ENCODE measurements at regions not wholly inside any gene's neighbourhood (a gene's known extent, or its start where the extent isn't known, plus 50 kb on each side); places are given as distances from the start of the nearest gene placed in this dataset.

GRCh38 chr9:129317179-129318011 is 139.3 kb upstream of the IER5L start:
- TF ChIP-seq CTCF (IDR thresholded peaks at IDR 0.05 in 4 of 5, conservative IDR thresholded peaks at IDR 0.05 in 1 of 5), result no peak
- DNase-seq (no peak), ATAC-seq (no peak)
- Histone ChIP-seq H3K27ac (peak overlapping the region; percentile 60 to 84 (median 78)), H3K9me3 (no peaks in the 10 kb centered on the region), H3K4me1 (peaks cover 45 to 46% of the 10 kb centered on the region in 2 donors), H3K27me3 (no peaks in the 10 kb centered on the region), H3K36me3 (no peaks in the 10 kb centered on the region), H3K4me3 (no peak overlapping the region)
- intact Hi-C loops (cut with DNase I; ENCODE audit: low total_unique reads) (loop anchor here (5.0 kb wide), 2 partner anchors 140 to 180 kb away; no protein-coding TSS in a partner anchor), in situ Hi-C loops (cut with MboI; ENCODE audit: low sequenced_read_pairs in 4 of 4) (no loop called here)

- ATAC-seq, result no peak
- intact Hi-C loops (cut with DNase I; ENCODE audit: low total_unique reads), result loop anchor here (5.0 kb wide), 2 partner anchors 141 to 181 kb away; no protein-coding TSS in a partner anchor
- no peak for TF ChIP-seq CTCF (IDR thresholded peaks at IDR 0.05 in 4 of 5, conservative IDR thresholded peaks at IDR 0.05 in 1 of 5)
- TF ChIP-seq POLR2A (IDR thresholded peaks at IDR 0.05), result no peak
- H3K4me3 ChIP-seq, result no peak overlapping the region
- H3K27ac ChIP-seq, result peak overlapping the region; percentile 74 to 84 (median 81)
- in situ Hi-C loops (cut with MboI; ENCODE audit: low sequenced_read_pairs in 4 of 4), result no loop called here
- H3K4me1 ChIP-seq, result peaks cover 41 to 45% of the 10 kb centered on the region in 2 donors
- no peak for DNase-seq
- H3K9me3 ChIP-seq, result no peaks in the 10 kb centered on the region
- H3K27me3 ChIP-seq, result no peaks in the 10 kb centered on the region
- no peaks in the 10 kb centered on the region for H3K36me3 ChIP-seq
These were observed 138.4 kb upstream of the IER5L start for GRCh38 chr9:129316281-129317030.

GRCh38 chr9:129313331-129313955 is 135.4 kb upstream of the IER5L start:
- Histone ChIP-seq H3K27me3 (no peaks in the 10 kb centered on the region), H3K36me3 (no peaks in the 10 kb centered on the region), H3K4me3 (no peak overlapping the region), H3K27ac (no peak overlapping the region), H3K4me1 (peaks cover 18 to 23% of the 10 kb centered on the region in 2 donors), H3K9me3 (no peaks in the 10 kb centered on the region)
- in situ Hi-C loops (cut with MboI; ENCODE audit: low sequenced_read_pairs in 4 of 4) (no loop called here), intact Hi-C loops (cut with DNase I; ENCODE audit: low total_unique reads) (no loop called here)
- DNase-seq, result peak in 1 of 2 donors; percentile 6
- ATAC-seq, result no peak
- no peak for TF ChIP-seq CTCF (IDR thresholded peaks at IDR 0.05 in 4 of 5, conservative IDR thresholded peaks at IDR 0.05 in 1 of 5)
- TF ChIP-seq POLR2A (IDR thresholded peaks at IDR 0.05), result no peak

- Histone ChIP-seq H3K27ac (no peak overlapping the region), H3K36me3 (no peaks in the 10 kb centered on the region), H3K27me3 (no peaks in the 10 kb centered on the region), H3K4me1 (peaks cover 14% of the 10 kb centered on the region in 2 donors), H3K9me3 (no peaks in the 10 kb centered on the region), H3K4me3 (no peak overlapping the region)
- ATAC-seq (no peak), DNase-seq (peak in 1 of 2 donors; percentile 1)
- TF ChIP-seq POLR2A (IDR thresholded peaks at IDR 0.05) (no peak), CTCF (IDR thresholded peaks at IDR 0.05 in 4 of 5, conservative IDR thresholded peaks at IDR 0.05 in 1 of 5) (no peak)
- in situ Hi-C loops (cut with MboI; ENCODE audit: low sequenced_read_pairs in 4 of 4), result no loop called here
- intact Hi-C loops (cut with DNase I; ENCODE audit: low total_unique reads), result no loop called here
These were observed 134.4 kb upstream of the IER5L start for GRCh38 chr9:129312251-129313122.
